Parathyroid adenoma (tissue), 2 donors: ENCODE measurements at regions not wholly inside any gene's neighbourhood (a gene's known extent, or its start where the extent isn't known, plus 50 kb on each side); places are given as distances from the start of the nearest gene placed in this dataset.

ENCODE experiments used
- H2AFZ ChIP-seq: fragments of 300-600 bp; sonication (generic); one replicate; pipeline ENCODE4 v1.7.0; 2017; ENCODE audit warnings: antibody characterized with exemption, mild to moderate bottlenecking
- H3K27ac ChIP-seq: fragments of 300-600 bp; sonication (generic); one replicate; pipeline ENCODE4 v1.7.0; 2017
- H3K27me3 ChIP-seq: fragments of 300-600 bp; sonication (generic); one replicate; pipeline ENCODE4 v1.7.0; 2017; ENCODE audit warnings: low read length; ENCODE audit not compliant: control insufficient read depth, insufficient read depth
- H3K36me3 ChIP-seq: fragments of 300-600 bp; sonication (generic); one replicate; pipeline ENCODE4 v1.7.0; 2017; ENCODE audit warnings: low read length; ENCODE audit not compliant: control insufficient read depth, insufficient read depth
- H3K4me1 ChIP-seq: fragments of 300-600 bp; sonication (generic); one replicate; pipeline ENCODE4 v1.7.0; 2017; ENCODE audit warnings: control low read depth
- H3K4me2 ChIP-seq: fragments of 300-600 bp; sonication (generic); one replicate; pipeline ENCODE4 v1.7.0; 2017; ENCODE audit warnings: low read length
- H3K4me3 ChIP-seq: fragments of 300-600 bp; sonication (generic); one replicate; pipeline ENCODE4 v1.7.0; 2017; ENCODE audit warnings: low read depth, low read length
- H3K79me2 ChIP-seq: fragments of 300-600 bp; sonication (generic); one replicate; pipeline ENCODE4 v1.7.0; 2017; ENCODE audit warnings: control low read depth
- H3K9ac ChIP-seq: fragments of 300-600 bp; sonication (generic); one replicate; pipeline ENCODE4 v1.7.0; 2017; ENCODE audit warnings: mild to moderate bottlenecking
- H3K9me3 ChIP-seq: fragments of 300-600 bp; sonication (generic); one replicate; pipeline ENCODE4 v1.7.0; 2017; ENCODE audit warnings: low read length; ENCODE audit not compliant: control insufficient read depth
- TF ChIP-seq, protein P1 (sequence below): fragments of 300-600 bp; sonication (generic); IDR thresholded peaks from one replicate; pipeline ENCODE4 v1.7.0; 2017; ENCODE audit warnings: antibody characterized with exemption, mild to moderate bottlenecking
- donor health status: primary hyperparathyroidism.

DNA sequence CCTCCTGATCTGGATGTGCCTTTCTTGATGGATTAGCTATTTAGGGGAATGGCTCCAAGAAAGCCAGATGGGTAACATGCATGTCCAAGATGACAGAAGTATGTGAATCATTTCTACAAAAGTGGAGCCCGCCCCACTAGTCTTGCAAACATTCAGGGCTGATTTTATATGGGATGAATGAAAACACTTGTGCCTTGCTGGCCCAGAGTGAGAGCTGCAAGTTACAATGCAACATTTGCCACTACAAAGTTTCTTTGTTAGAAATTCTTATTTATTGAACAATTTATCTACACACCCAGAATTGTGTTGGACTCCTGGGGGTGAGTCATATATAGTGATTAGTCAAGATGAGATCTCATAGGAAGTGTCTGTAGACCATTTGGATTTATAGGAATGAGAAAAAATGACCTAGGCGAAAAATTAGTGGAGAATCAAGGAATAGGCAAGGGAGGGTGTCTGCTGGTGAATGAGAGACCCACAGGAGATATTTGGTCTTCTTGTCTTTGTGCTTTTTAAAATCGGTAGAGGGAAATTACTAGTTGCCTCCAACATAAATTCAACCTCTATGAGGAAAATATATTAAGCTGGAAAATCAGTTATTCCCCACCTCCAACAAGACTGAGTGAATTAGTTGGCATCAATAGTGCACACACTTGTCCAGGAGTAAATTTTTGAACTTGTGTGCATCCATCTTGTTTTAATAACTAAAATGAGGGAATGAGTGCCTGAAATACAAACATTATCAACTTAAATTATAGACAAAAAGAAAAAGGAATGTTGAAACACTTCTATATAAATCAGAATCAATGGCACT is 53.5 kb upstream of the DCBLD2 start:
- no peak overlapping the region for H3K27ac ChIP-seq
- H3K4me1 ChIP-seq = no peaks in the 10 kb centered on the region
- H3K79me2 ChIP-seq = no peaks in the 10 kb centered on the region
- no peak overlapping the region for H3K4me3 ChIP-seq
- no peaks in the 10 kb centered on the region for H3K9me3 ChIP-seq
- no peak overlapping the region for H3K4me2 ChIP-seq
- no peak overlapping the region for H2AFZ ChIP-seq
- H3K9ac ChIP-seq = no peak overlapping the region
- H3K27me3 ChIP-seq = no peaks in the 10 kb centered on the region
- TF ChIP-seq, protein P1, sequence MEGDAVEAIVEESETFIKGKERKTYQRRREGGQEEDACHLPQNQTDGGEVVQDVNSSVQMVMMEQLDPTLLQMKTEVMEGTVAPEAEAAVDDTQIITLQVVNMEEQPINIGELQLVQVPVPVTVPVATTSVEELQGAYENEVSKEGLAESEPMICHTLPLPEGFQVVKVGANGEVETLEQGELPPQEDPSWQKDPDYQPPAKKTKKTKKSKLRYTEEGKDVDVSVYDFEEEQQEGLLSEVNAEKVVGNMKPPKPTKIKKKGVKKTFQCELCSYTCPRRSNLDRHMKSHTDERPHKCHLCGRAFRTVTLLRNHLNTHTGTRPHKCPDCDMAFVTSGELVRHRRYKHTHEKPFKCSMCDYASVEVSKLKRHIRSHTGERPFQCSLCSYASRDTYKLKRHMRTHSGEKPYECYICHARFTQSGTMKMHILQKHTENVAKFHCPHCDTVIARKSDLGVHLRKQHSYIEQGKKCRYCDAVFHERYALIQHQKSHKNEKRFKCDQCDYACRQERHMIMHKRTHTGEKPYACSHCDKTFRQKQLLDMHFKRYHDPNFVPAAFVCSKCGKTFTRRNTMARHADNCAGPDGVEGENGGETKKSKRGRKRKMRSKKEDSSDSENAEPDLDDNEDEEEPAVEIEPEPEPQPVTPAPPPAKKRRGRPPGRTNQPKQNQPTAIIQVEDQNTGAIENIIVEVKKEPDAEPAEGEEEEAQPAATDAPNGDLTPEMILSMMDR = no peak
- H3K36me3 ChIP-seq = no peaks in the 10 kb centered on the region

- H3K4me1 ChIP-seq = no peaks in the 10 kb centered on the region
- H3K9ac ChIP-seq = no peak overlapping the region
- no peak overlapping the region for H3K4me2 ChIP-seq
- no peaks in the 10 kb centered on the region for H3K79me2 ChIP-seq
- H2AFZ ChIP-seq = no peak overlapping the region
- TF ChIP-seq, protein P1 = no peak
- no peaks in the 10 kb centered on the region for H3K27me3 ChIP-seq
- H3K36me3 ChIP-seq = no peaks in the 10 kb centered on the region
- no peaks in the 10 kb centered on the region for H3K9me3 ChIP-seq
- H3K27ac ChIP-seq = no peak overlapping the region
- H3K4me3 ChIP-seq = no peak overlapping the region
Measured at GRCh38 chr3:98954242-98954641, 52.7 kb upstream of the DCBLD2 start.

GRCh38 chr3:98952404-98952803 is 50.9 kb upstream of the DCBLD2 start:
- no peak overlapping the region for H3K9ac ChIP-seq
- no peaks in the 10 kb centered on the region for H3K79me2 ChIP-seq
- TF ChIP-seq, protein P1 = no peak
- no peak overlapping the region for H3K27ac ChIP-seq
- no peaks in the 10 kb centered on the region for H3K9me3 ChIP-seq
- no peak overlapping the region for H3K4me2 ChIP-seq
- no peaks in the 10 kb centered on the region for H3K27me3 ChIP-seq
- H3K4me3 ChIP-seq = no peak overlapping the region
- no peaks in the 10 kb centered on the region for H3K36me3 ChIP-seq
- no peaks in the 10 kb centered on the region for H3K4me1 ChIP-seq
- H2AFZ ChIP-seq = no peak overlapping the region
